ENCODE measurements at regions not wholly inside any gene's neighbourhood (a gene's known extent, or its start where the extent isn't known, plus 50 kb on each side); places are given as distances from the start of the nearest gene placed in this dataset.
"Not testable (repeated sequence)": the region's sequence is repeated elsewhere in the genome, so short reads cannot be mapped to it uniquely, and the experiment has no call there.

- TF ChIP-seq CTCF (conservative IDR thresholded peaks at IDR 0.05), result no peak
- H3K27ac ChIP-seq, result no peak overlapping the region
Observed at GRCh38 chr4:63090641-63091040, 1318.6 kb downstream of the TECRL start.

- no peak overlapping the region for H3K27ac ChIP-seq
- no peak for TF ChIP-seq CTCF (conservative IDR thresholded peaks at IDR 0.05)
Observed at GRCh38 chr4:63085091-63085490, 1324.2 kb downstream of the TECRL start.

GRCh38 chr4:63080934-63081333 lies 1328.3 kb downstream of the TECRL start:
- H3K27ac ChIP-seq, result no peak overlapping the region
- no peak for TF ChIP-seq CTCF (conservative IDR thresholded peaks at IDR 0.05)

GRCh38 chr4:63063760-63064159 lies 1345.5 kb downstream of the TECRL start:
- TF ChIP-seq CTCF (conservative IDR thresholded peaks at IDR 0.05), result no peak
- H3K27ac ChIP-seq, result no peak overlapping the region

GRCh38 chr4:63062891-63063290 lies 1346.4 kb downstream of the TECRL start:
- H3K27ac ChIP-seq, result not testable (repeated sequence)

- no peak for TF ChIP-seq CTCF (conservative IDR thresholded peaks at IDR 0.05)
- no peak overlapping the region for H3K27ac ChIP-seq
Observed at GRCh38 chr4:63049726-63050125, 1359.5 kb downstream of the TECRL start.

- H3K27ac ChIP-seq, result no peak overlapping the region
- no peak for TF ChIP-seq CTCF (conservative IDR thresholded peaks at IDR 0.05)
Observed at GRCh38 chr4:63049278-63049677, 1360.0 kb downstream of the TECRL start.

GRCh38 chr4:63036159-63036866 lies 1372.9 kb downstream of the TECRL start:
- no peak for TF ChIP-seq CTCF (conservative IDR thresholded peaks at IDR 0.05)

More at GRCh38 chr4:63036159-63036866, 1372.9 kb downstream of the TECRL start:
- H3K27ac ChIP-seq, result no peak overlapping the region
